ENCODE measurements at regions not wholly inside any gene's neighbourhood (a gene's known extent, or its start where the extent isn't known, plus 50 kb on each side); places are given as distances from the start of the nearest gene placed in this dataset.

DNA sequence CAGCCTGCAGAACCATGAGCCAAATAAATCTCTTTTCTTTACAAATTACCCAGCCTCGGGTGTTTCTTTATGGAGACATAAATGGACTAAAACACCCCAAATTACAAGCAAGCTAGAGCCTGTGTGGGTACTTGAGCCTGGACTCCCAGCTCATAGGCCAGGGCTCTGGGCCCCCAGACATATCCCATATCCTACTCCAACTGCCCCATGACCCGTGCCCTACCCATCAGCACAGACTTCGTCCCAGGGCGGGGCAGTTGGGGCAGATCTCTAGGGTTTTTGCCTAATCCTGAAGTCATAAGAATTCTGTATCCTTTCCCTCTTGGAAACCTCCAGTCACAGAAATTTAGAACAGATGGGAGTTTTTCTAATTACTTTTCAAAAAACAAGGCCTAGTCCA is 90.7 kb downstream of the DDX1 start (continued):
- TF ChIP-seq, protein P1, sequence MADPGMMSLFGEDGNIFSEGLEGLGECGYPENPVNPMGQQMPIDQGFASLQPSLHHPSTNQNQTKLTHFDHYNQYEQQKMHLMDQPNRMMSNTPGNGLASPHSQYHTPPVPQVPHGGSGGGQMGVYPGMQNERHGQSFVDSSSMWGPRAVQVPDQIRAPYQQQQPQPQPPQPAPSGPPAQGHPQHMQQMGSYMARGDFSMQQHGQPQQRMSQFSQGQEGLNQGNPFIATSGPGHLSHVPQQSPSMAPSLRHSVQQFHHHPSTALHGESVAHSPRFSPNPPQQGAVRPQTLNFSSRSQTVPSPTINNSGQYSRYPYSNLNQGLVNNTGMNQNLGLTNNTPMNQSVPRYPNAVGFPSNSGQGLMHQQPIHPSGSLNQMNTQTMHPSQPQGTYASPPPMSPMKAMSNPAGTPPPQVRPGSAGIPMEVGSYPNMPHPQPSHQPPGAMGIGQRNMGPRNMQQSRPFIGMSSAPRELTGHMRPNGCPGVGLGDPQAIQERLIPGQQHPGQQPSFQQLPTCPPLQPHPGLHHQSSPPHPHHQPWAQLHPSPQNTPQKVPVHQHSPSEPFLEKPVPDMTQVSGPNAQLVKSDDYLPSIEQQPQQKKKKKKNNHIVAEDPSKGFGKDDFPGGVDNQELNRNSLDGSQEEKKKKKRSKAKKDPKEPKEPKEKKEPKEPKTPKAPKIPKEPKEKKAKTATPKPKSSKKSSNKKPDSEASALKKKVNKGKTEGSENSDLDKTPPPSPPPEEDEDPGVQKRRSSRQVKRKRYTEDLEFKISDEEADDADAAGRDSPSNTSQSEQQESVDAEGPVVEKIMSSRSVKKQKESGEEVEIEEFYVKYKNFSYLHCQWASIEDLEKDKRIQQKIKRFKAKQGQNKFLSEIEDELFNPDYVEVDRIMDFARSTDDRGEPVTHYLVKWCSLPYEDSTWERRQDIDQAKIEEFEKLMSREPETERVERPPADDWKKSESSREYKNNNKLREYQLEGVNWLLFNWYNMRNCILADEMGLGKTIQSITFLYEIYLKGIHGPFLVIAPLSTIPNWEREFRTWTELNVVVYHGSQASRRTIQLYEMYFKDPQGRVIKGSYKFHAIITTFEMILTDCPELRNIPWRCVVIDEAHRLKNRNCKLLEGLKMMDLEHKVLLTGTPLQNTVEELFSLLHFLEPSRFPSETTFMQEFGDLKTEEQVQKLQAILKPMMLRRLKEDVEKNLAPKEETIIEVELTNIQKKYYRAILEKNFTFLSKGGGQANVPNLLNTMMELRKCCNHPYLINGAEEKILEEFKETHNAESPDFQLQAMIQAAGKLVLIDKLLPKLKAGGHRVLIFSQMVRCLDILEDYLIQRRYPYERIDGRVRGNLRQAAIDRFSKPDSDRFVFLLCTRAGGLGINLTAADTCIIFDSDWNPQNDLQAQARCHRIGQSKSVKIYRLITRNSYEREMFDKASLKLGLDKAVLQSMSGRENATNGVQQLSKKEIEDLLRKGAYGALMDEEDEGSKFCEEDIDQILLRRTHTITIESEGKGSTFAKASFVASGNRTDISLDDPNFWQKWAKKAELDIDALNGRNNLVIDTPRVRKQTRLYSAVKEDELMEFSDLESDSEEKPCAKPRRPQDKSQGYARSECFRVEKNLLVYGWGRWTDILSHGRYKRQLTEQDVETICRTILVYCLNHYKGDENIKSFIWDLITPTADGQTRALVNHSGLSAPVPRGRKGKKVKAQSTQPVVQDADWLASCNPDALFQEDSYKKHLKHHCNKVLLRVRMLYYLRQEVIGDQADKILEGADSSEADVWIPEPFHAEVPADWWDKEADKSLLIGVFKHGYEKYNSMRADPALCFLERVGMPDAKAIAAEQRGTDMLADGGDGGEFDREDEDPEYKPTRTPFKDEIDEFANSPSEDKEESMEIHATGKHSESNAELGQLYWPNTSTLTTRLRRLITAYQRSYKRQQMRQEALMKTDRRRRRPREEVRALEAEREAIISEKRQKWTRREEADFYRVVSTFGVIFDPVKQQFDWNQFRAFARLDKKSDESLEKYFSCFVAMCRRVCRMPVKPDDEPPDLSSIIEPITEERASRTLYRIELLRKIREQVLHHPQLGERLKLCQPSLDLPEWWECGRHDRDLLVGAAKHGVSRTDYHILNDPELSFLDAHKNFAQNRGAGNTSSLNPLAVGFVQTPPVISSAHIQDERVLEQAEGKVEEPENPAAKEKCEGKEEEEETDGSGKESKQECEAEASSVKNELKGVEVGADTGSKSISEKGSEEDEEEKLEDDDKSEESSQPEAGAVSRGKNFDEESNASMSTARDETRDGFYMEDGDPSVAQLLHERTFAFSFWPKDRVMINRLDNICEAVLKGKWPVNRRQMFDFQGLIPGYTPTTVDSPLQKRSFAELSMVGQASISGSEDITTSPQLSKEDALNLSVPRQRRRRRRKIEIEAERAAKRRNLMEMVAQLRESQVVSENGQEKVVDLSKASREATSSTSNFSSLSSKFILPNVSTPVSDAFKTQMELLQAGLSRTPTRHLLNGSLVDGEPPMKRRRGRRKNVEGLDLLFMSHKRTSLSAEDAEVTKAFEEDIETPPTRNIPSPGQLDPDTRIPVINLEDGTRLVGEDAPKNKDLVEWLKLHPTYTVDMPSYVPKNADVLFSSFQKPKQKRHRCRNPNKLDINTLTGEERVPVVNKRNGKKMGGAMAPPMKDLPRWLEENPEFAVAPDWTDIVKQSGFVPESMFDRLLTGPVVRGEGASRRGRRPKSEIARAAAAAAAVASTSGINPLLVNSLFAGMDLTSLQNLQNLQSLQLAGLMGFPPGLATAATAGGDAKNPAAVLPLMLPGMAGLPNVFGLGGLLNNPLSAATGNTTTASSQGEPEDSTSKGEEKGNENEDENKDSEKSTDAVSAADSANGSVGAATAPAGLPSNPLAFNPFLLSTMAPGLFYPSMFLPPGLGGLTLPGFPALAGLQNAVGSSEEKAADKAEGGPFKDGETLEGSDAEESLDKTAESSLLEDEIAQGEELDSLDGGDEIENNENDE (IDR thresholded peaks at IDR 0.05; ENCODE audit: insufficient replicate concordance, low read length): no peak
- no peak for TF ChIP-seq SUZ12 (IDR thresholded peaks at IDR 0.05; ENCODE audit: low read length)
- no peak for TF ChIP-seq SIRT6 (IDR thresholded peaks at IDR 0.05; ENCODE audit: low read length)
- TF ChIP-seq RAD21 (IDR thresholded peaks at IDR 0.05 in 1 of 2, conservative IDR thresholded peaks at IDR 0.05 in 1 of 2; ENCODE audit: low read depth in 2 of 2, low read length in 2 of 2): no peak
- no peak for TF ChIP-seq GABPA (IDR thresholded peaks at IDR 0.05; ENCODE audit: borderline replicate concordance, insufficient read depth, low read length)
- no peak for TF ChIP-seq EZH2 (IDR thresholded peaks at IDR 0.05; ENCODE audit: low read depth, low read length, severe bottlenecking)
- TF ChIP-seq KDM1A (IDR thresholded peaks at IDR 0.05; ENCODE audit: borderline replicate concordance, low read length): no peak
